SU-DHL-6 (cell line): ENCODE measurements at regions not wholly inside any gene's neighbourhood (a gene's known extent, or its start where the extent isn't known, plus 50 kb on each side); places are given as distances from the start of the nearest gene placed in this dataset.

ENCODE experiments used
- H2AFZ ChIP-seq: fragments of 200-600 bp; sonication (generic); 2 replicates; pipeline ENCODE4 v1.6.1; 2014; ENCODE audit warnings: low read depth, mild to moderate bottlenecking, moderate library complexity, mixed read lengths, antibody characterized with exemption, low read length; ENCODE audit not compliant: severe bottlenecking
- H3F3A ChIP-seq: fragments of 200-600 bp; shearing (Covaris generic); 2 replicates; pipeline ENCODE4 v1.6.0; 2016; ENCODE audit warnings: antibody characterized with exemption, mild to moderate bottlenecking; ENCODE audit not compliant: insufficient read depth
- H3K27ac ChIP-seq: fragments of 200-600 bp; sonication (generic); 2 replicates; pipeline ENCODE4 v1.5.1; 2016; ENCODE audit warnings: low read depth, mild to moderate bottlenecking, low read length, moderate library complexity, mixed read lengths
- H3K27me3 ChIP-seq: fragments of 200-600 bp; sonication (generic), shearing (Covaris generic); 2 replicates; pipeline ENCODE4 v1.6.0; 2014; ENCODE audit warnings: mild to moderate bottlenecking, low read length
- H3K36me3 ChIP-seq: fragments of 200-600 bp; sonication (generic); 2 replicates; pipeline ENCODE4 v1.6.1; 2014; ENCODE audit warnings: mild to moderate bottlenecking, low read length, mixed read lengths
- H3K4me2 ChIP-seq: fragments of 300-600, 200-600 bp; shearing (Covaris generic), sonication (generic); 2 replicates; pipeline ENCODE4 v1.6.0; 2014; ENCODE audit warnings: low read length, low read depth, mild to moderate bottlenecking; ENCODE audit not compliant: poor library complexity, severe bottlenecking
- H3K4me3 ChIP-seq: fragments of 200-600 bp; sonication (generic); 2 replicates; pipeline ENCODE4 v1.5.1; 2014; ENCODE audit warnings: antibody characterized with exemption, low read length, mild to moderate bottlenecking, mixed read lengths; ENCODE audit not compliant: insufficient read depth, poor library complexity, severe bottlenecking
- H3K79me2 ChIP-seq: fragments of 200-600 bp; sonication (generic); 2 replicates; pipeline ENCODE4 v1.6.1; 2014; ENCODE audit warnings: mild to moderate bottlenecking, low read length, moderate library complexity; ENCODE audit not compliant: insufficient read depth
- H3K9ac ChIP-seq: fragments of 200-600 bp; sonication (generic); 2 replicates; pipeline ENCODE4 v1.7.0; 2014; ENCODE audit warnings: mild to moderate bottlenecking, low read length
- H3K9me2 ChIP-seq: fragments of 200-600 bp; sonication (generic); replicated peaks from 2 replicates; pipeline ENCODE4 v1.6.1; 2014; ENCODE audit warnings: low read length; ENCODE audit not compliant: insufficient read depth
- H3K9me3 ChIP-seq: fragments of 200-600 bp; sonication (generic); 2 replicates; pipeline ENCODE4 v1.6.1; 2014; ENCODE audit warnings: low read length, mixed read lengths; ENCODE audit not compliant: insufficient read depth
- H4K20me1 ChIP-seq: fragments of 200-600 bp; sonication (generic); 2 replicates; pipeline ENCODE4 v1.6.1; 2014; ENCODE audit warnings: low read depth, mild to moderate bottlenecking, antibody characterized with exemption, low read length, moderate library complexity, mixed read lengths
- CTCF ChIP-seq: fragments of 200-600 bp; sonication (generic); IDR thresholded peaks from one replicate; pipeline ENCODE4 v1.5.1; 2017; ENCODE audit warnings: antibody characterized with exemption, mild to moderate bottlenecking, low read length, moderate library complexity; ENCODE audit not compliant: insufficient read depth, poor library complexity, severe bottlenecking
- EZH2phosphoT487 ChIP-seq: fragments of 200-600 bp; sonication (generic), shearing (Covaris generic); conservative IDR thresholded peaks from 2 replicates; pipeline ENCODE4 v1.6.1; 2018; ENCODE audit warnings: mild to moderate bottlenecking, antibody characterized with exemption, low read length, moderate library complexity, mixed read lengths

GRCh38 chr7:25926009-25926408, 226.0 kb upstream of the NFE2L3 start:
- no peak overlapping the region for H3K9ac ChIP-seq
- no peak overlapping the region for H2AFZ ChIP-seq
- H3K79me2 ChIP-seq, result no peaks in the 10 kb centered on the region
- no peak overlapping the region for H3K4me3 ChIP-seq
- no peaks in the 10 kb centered on the region for H3K9me2 ChIP-seq
- no peak overlapping the region for H3K27ac ChIP-seq
- TF ChIP-seq EZH2phosphoT487 (no peak), CTCF (no peak)
- no peaks in the 10 kb centered on the region for H3K9me3 ChIP-seq
- no peaks in the 10 kb centered on the region for H4K20me1 ChIP-seq
- no peak overlapping the region for H3K4me2 ChIP-seq
- H3F3A ChIP-seq, result no peaks in the 10 kb centered on the region
- no peaks in the 10 kb centered on the region for H3K36me3 ChIP-seq
- H3K27me3 ChIP-seq, result no peaks in the 10 kb centered on the region

DNA sequence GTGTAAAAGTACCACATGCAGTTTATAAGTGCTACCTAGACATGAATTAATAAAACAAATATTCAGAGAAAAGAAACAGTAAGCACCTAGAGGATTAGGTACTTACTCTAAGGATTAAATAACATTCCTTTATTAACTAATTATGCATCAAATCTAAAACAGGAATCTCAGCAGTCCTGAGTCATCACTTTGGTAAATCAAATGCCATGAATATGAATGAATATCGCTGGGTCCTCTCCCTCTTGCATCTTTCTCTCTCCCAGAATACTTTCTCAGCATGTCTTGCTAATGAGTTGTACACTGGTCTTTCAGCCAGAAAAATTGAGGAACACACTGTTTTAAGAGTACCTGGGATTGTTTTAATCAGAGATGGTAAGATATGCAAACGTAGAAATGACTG, 225.5 kb upstream of the NFE2L3 start:
- Histone ChIP-seq H3K36me3 (no peaks in the 10 kb centered on the region), H4K20me1 (no peaks in the 10 kb centered on the region), H3K27ac (no peak overlapping the region), H3K9ac (no peak overlapping the region), H3K79me2 (no peaks in the 10 kb centered on the region), H2AFZ (no peak overlapping the region), H3K9me2 (no peaks in the 10 kb centered on the region), H3K27me3 (no peaks in the 10 kb centered on the region), H3K9me3 (no peaks in the 10 kb centered on the region), H3F3A (no peaks in the 10 kb centered on the region), H3K4me3 (no peak overlapping the region), H3K4me2 (no peak overlapping the region)
- TF ChIP-seq CTCF, result no peak
- no peak for TF ChIP-seq EZH2phosphoT487

DNA sequence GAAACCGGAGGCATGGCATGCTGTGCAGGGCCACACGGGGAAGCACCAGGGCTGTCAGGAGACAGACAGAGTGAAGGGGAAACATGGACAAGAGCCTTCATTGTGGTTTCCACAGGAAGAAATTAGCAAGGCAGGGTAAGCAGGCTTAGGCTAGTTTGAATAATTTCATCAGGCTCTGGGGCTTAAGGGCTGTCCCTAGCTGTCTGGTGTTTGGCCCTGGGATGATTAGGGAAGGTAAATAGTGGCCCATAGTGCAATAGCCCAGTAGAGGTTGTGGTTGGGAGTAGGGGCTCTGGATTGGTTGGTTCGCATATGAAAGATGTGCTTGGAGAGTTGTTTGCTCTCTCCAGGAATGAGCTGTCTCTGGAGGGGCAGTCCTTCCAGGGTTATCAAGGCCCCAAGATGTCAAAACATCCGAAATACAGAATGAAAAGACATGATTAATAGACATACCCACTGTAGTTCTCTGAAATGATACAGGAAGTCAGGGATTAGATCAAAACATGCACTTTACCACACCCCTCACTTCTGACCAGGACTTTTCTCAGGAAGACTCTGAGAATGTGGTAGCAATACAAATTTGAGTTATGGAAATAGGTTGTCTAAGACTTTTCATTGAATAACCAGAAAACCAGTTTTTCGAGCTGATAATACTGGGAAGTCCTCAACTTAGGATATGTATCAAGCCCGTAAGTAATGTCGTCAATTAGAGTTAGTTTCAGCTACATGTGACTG, 224.9 kb upstream of the NFE2L3 start:
- H4K20me1 ChIP-seq, result no peaks in the 10 kb centered on the region
- no peaks in the 10 kb centered on the region for H3K79me2 ChIP-seq
- no peak overlapping the region for H3K9ac ChIP-seq
- no peak overlapping the region for H3K4me3 ChIP-seq
- no peaks in the 10 kb centered on the region for H3K36me3 ChIP-seq
- no peak overlapping the region for H3K4me2 ChIP-seq
- no peak for TF ChIP-seq EZH2phosphoT487
- no peak for TF ChIP-seq CTCF
- H3K9me2 ChIP-seq, result no peaks in the 10 kb centered on the region
- no peaks in the 10 kb centered on the region for H3K27me3 ChIP-seq
- H3K9me3 ChIP-seq, result no peaks in the 10 kb centered on the region
- no peaks in the 10 kb centered on the region for H3F3A ChIP-seq
- H3K27ac ChIP-seq, result no peak overlapping the region
- no peak overlapping the region for H2AFZ ChIP-seq
